Endothelial cell of umbilical vein (primary cell): ENCODE measurements at regions not wholly inside any gene's neighbourhood (a gene's known extent, or its start where the extent isn't known, plus 50 kb on each side); places are given as distances from the start of the nearest gene placed in this dataset.

Experiments
- BruUV-seq: library from RNA; stranded (reverse); fragments of 400-500 nt; replicated peaks from 2 replicates; lab custom pipeline; 2021; lab: Mats Ljungman, UMichigan
- CTCF ChIA-PET: fragments of 300-600, 350-600 bp; sonication (Branson Sonifier 250); formaldehyde crosslinking; loops from one replicate; lab custom pipeline; 2021; ENCODE audit warnings: antibody characterized with exemption, inconsistent platforms; lab: Charles Lee
- POLR2A ChIA-PET: fragments of 300-600, 350-600 bp; sonication (Branson Sonifier 250); formaldehyde crosslinking; loops from one replicate; lab custom pipeline; 2021; ENCODE audit warnings: antibody characterized with exemption, inconsistent platforms; lab: Charles Lee
- DNase-seq: peaks from one replicate; pipeline ENCODE4 v3.0.0-alpha.2; 2011; ENCODE audit warnings: low read depth, low spot score
- FAIRE-seq: peaks from 2 replicates; lab custom pipeline; 2011; peaks lifted over from hg19 to GRCh38; lab: Jason Lieb, UNC
- H2AFZ ChIP-seq: 2 replicates; pipeline ENCODE4 v1.6.0; 2012; ENCODE audit warnings: low read depth, low read length, control low read depth, inconsistent platforms
- H3K27ac ChIP-seq: 2 replicates; pipeline ENCODE4 v1.5.1; 2011; ENCODE audit warnings: low read depth, mild to moderate bottlenecking, control low read depth, low read length, moderate library complexity; ENCODE audit not compliant: insufficient read depth
- H3K27me3 ChIP-seq, 2 experiments: 2 replicates each; pipeline versions ENCODE4 v1.6.0 to v1.6.1; 2011; ENCODE audit warnings: low read length in 2 of 2, mixed read lengths in 1 of 2; ENCODE audit not compliant: control insufficient read depth in 2 of 2, insufficient read depth in 2 of 2
- H3K36me3 ChIP-seq, 2 experiments: 2 replicates in 1 of 2; 3 replicates in 1 of 2; pipeline ENCODE4 v1.5.1; 2011; ENCODE audit warnings: low read length in 2 of 2, mild to moderate bottlenecking in 1 of 2, moderate library complexity in 1 of 2; ENCODE audit not compliant: control insufficient read depth in 2 of 2, insufficient read depth in 2 of 2; ENCODE audit errors: extremely low read depth in 1 of 2
- H3K4me1 ChIP-seq: 3 replicates; pipeline ENCODE4 v1.5.1; 2011; ENCODE audit warnings: mild to moderate bottlenecking, low read length; ENCODE audit not compliant: control insufficient read depth, insufficient read depth; ENCODE audit errors: extremely low read depth
- H3K4me2 ChIP-seq: 2 replicates; pipeline ENCODE4 v1.6.1; 2011; ENCODE audit warnings: low read length, control low read depth, mixed read lengths; ENCODE audit not compliant: insufficient read depth
- H3K4me3 ChIP-seq, 3 experiments: fragments of 200-600 bp in 1 of 3; sonication (generic), shearing (Covaris generic) in 1 of 3; replicated peaks in 1 of 3; 2 replicates each; pipeline ENCODE4 v1.5.1; 2011 to 2016; ENCODE audit warnings: control low read depth in 3 of 3, low read length in 3 of 3, mild to moderate bottlenecking in 2 of 3, inconsistent platforms in 1 of 3, low read depth in 1 of 3, moderate library complexity in 1 of 3; ENCODE audit not compliant: insufficient read depth in 1 of 3
- H3K79me2 ChIP-seq: 2 replicates; pipeline ENCODE4 v1.6.0; 2012; ENCODE audit warnings: low read length, inconsistent platforms; ENCODE audit not compliant: control insufficient read depth, insufficient read depth
- H3K9ac ChIP-seq: replicated peaks from 2 replicates; pipeline ENCODE3; 2011; ENCODE audit warnings: low read length, control low read depth; ENCODE audit not compliant: insufficient read depth; ENCODE audit errors: extremely low read depth
- H3K9me1 ChIP-seq: replicated peaks from 3 replicates; pipeline ENCODE4 v1.6.0; 2011; ENCODE audit warnings: mild to moderate bottlenecking, low read length; ENCODE audit not compliant: control insufficient read depth, insufficient read depth; ENCODE audit errors: extremely low read depth
- H3K9me3 ChIP-seq: replicated peaks from 2 replicates; pipeline ENCODE4 v1.5.1; 2012; ENCODE audit warnings: low read length, inconsistent platforms; ENCODE audit not compliant: control insufficient read depth, insufficient read depth
- H4K20me1 ChIP-seq: replicated peaks from 2 replicates; pipeline ENCODE3; 2011; ENCODE audit warnings: mild to moderate bottlenecking, low read length; ENCODE audit not compliant: control insufficient read depth, insufficient read depth; ENCODE audit errors: extremely low read depth
- EZH2 ChIP-seq: IDR thresholded peaks from 2 replicates; pipeline ENCODE4 v1.6.1; 2012; ENCODE audit warnings: borderline replicate concordance, low read depth, mild to moderate bottlenecking, moderate library complexity, low read length, inconsistent platforms; ENCODE audit not compliant: severe bottlenecking
- FOS ChIP-seq: IDR thresholded peaks from 2 replicates; pipeline ENCODE4 v1.6.1; 2011; ENCODE audit warnings: mild to moderate bottlenecking, low read length, moderate library complexity, borderline replicate concordance; ENCODE audit not compliant: insufficient read depth
- GATA2 ChIP-seq: IDR thresholded peaks from 2 replicates; pipeline ENCODE4 v1.7.0; 2011; ENCODE audit warnings: low read depth, mild to moderate bottlenecking, moderate library complexity, mixed read lengths, low read length; ENCODE audit not compliant: insufficient read length, insufficient read depth
- JUN ChIP-seq: IDR thresholded peaks from 2 replicates; pipeline ENCODE4 v1.6.1; 2011; ENCODE audit warnings: borderline replicate concordance, low read depth; ENCODE audit not compliant: insufficient read length, insufficient read depth
- MYC ChIP-seq: IDR thresholded peaks from one replicate; pipeline ENCODE4 v1.6.1; 2011; ENCODE audit warnings: mild to moderate bottlenecking, low read depth, low read length
- POLR2A ChIP-seq: IDR thresholded peaks from 2 replicates; pipeline ENCODE4 v1.6.1; 2012; ENCODE audit warnings: low read depth, mild to moderate bottlenecking, control low read depth, low read length
- POLR2AphosphoS5 ChIP-seq: IDR thresholded peaks from 2 replicates; pipeline ENCODE4 v1.6.1; 2012; ENCODE audit warnings: low read depth, mild to moderate bottlenecking, control low read depth, low read length, moderate library complexity; ENCODE audit not compliant: insufficient read depth
- dilution Hi-C: fragments of 300-500 bp; cut with MboI; formaldehyde crosslinking; loops from one replicate; pipeline ENCODE4 v1.15.0; 2019; ENCODE audit warnings: low sequenced_read_pairs; ENCODE audit not compliant: extremely low pct_ligation_motif_present
- intact Hi-C: fragments of 100-400 bp; cut with micrococcal nuclease; formaldehyde crosslinking; loops from one replicate; pipeline ENCODE4 v1.10.0; 2022
- TF ChIP-seq, protein P1 (sequence below): IDR thresholded peaks from 2 replicates; pipeline ENCODE4 v1.6.1; 2011; ENCODE audit not compliant: insufficient read depth, insufficient read length
- TF ChIP-seq, protein P2 (sequence below), 2 donors: IDR thresholded peaks; 1 replicate in 1 of 2; 2 replicates in 1 of 2; pipeline ENCODE4 v1.5.1; 2011; ENCODE audit warnings: low read length in 2 of 2, mild to moderate bottlenecking in 2 of 2, moderate library complexity in 2 of 2, control low read depth in 1 of 2, inconsistent platforms in 1 of 2, low read depth in 1 of 2; ENCODE audit not compliant: insufficient read depth in 1 of 2; ENCODE audit errors: extremely low read depth in 1 of 2

DNA sequence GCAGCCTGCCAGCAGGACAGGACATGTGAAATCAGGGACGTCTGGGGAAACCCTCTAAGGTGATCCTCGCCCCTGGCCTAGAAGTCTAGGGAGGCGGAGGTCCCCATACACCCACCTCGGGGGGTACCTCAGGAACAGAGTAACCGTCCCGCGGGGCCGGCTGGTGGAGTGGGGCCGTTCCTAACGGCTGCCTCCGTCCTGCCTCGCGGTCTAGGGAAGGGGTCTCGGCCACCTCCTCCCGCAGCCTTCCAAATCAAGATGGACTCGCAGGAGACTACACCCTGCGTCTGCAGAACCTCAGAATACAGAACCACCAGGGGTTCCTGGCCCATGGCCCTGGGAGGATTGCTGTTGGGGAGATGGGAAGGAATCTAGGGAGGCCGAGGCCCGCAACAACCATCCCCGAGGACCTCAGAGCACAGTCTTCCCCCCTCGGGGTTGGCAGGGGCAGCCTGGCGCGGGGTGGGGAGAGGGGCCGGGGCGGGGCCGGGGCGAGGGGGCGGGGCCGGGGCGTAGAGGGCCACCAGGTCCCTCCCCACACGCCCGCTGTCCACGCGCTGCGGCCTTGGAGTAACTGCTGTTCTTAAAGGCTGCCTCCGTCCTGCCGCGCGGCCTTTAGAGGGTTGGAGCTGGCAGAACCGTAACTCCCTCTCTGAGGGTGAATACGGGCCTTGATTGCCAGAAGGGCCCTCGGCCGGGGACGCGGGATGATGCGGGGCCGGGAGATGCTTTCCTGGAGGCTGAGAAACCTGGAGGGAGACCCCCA is 89.0 kb upstream of the MLN start:
- no peak overlapping the region for H3K4me3 ChIP-seq
- no peak for FAIRE-seq
- no TSS peak for BruUV-seq
- H3K4me2 ChIP-seq = no peak overlapping the region
- peaks cover 11 to 22% of the 10 kb centered on the region in 2 experiments for H3K27me3 ChIP-seq
- no peak for DNase-seq
- intact Hi-C loops (no loop called here), dilution Hi-C loops (no loop called here)
- no peaks in the 10 kb centered on the region for H3K9me3 ChIP-seq
- no peaks in the 10 kb centered on the region for H4K20me1 ChIP-seq
- no peak overlapping the region for H3K27ac ChIP-seq
- no peak overlapping the region for H2AFZ ChIP-seq
- no peaks in the 10 kb centered on the region for H3K79me2 ChIP-seq
- ChIA-PET CTCF (no interaction called here), POLR2A (no interaction called here)
- no peaks in the 10 kb centered on the region for H3K9me1 ChIP-seq
- no peak for TF ChIP-seq FOS
- no peak for TF ChIP-seq GATA2
- TF ChIP-seq JUN = no peak
- no peak for TF ChIP-seq MYC
- TF ChIP-seq EZH2 = no peak
- TF ChIP-seq POLR2A = no peak
- no peak for TF ChIP-seq POLR2AphosphoS5
- TF ChIP-seq, protein P1, sequence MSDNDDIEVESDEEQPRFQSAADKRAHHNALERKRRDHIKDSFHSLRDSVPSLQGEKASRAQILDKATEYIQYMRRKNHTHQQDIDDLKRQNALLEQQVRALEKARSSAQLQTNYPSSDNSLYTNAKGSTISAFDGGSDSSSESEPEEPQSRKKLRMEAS = no peak
- TF ChIP-seq, protein P2, sequence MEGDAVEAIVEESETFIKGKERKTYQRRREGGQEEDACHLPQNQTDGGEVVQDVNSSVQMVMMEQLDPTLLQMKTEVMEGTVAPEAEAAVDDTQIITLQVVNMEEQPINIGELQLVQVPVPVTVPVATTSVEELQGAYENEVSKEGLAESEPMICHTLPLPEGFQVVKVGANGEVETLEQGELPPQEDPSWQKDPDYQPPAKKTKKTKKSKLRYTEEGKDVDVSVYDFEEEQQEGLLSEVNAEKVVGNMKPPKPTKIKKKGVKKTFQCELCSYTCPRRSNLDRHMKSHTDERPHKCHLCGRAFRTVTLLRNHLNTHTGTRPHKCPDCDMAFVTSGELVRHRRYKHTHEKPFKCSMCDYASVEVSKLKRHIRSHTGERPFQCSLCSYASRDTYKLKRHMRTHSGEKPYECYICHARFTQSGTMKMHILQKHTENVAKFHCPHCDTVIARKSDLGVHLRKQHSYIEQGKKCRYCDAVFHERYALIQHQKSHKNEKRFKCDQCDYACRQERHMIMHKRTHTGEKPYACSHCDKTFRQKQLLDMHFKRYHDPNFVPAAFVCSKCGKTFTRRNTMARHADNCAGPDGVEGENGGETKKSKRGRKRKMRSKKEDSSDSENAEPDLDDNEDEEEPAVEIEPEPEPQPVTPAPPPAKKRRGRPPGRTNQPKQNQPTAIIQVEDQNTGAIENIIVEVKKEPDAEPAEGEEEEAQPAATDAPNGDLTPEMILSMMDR (IDR thresholded peaks at IDR 0.05; ENCODE audit: extremely low read depth in 1 of 2, insufficient read depth in 1 of 2, low read depth in 1 of 2, low read length in 2 of 2) = no peak
- no peaks in the 10 kb centered on the region for H3K4me1 ChIP-seq
- no peak overlapping the region for H3K9ac ChIP-seq
- no peaks in the 10 kb centered on the region for H3K36me3 ChIP-seq
